NCI-H345 treated with DMSO at 0.1 percent for 48 hours (cell line): ENCODE measurements at regions not wholly inside any gene's neighbourhood (a gene's known extent, or its start where the extent isn't known, plus 50 kb on each side); places are given as distances from the start of the nearest gene placed in this dataset.
"Not testable (repeated sequence)": the region's sequence is repeated elsewhere in the genome, so short reads cannot be mapped to it uniquely, and the experiment has no call there.

Experiments used
- DNase-seq: peaks from one replicate; lab custom pipeline; 2025; ENCODE audit not compliant: unreplicated experiment; lab: John Stamatoyannopoulos, UW

DNA sequence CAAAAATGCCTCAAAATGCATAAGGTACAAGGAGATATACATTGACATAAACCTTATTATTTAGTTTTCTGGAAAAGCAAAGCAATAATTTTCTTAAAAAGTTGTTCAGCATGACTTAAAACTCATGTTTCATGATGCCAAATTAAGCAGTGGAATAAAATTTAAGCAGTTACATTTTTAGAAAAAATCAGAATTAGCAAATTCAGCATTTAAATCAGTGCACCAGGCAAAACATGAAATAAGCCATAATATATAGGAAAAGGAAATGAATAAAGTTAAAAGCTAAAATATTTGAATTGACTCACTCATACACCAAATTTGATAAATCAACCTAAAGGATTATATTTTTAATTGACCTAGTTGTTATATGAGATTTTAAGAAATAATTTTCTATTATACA, 795.1 kb upstream of the CDH6 start:
- DNase-seq = no peak

DNA sequence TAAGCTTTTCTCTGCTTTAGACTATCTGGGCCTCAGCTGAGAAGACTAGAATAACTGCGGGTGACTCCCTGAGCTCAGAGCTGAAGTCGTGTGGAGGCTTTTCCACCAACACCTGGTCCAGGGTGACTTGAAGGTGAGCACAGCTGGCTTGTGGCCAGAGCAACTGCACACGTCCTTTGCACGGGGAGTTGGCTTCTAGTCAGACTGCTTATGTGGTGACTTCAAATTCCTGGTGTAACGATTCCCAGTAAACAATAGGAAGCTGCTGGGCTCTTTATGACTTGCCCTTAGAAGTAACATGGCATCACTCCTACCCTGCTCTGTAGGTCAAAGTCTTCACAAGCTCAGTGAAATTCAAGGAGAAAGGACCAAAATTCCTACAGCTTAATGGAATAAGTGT, 800.6 kb upstream of the CDH6 start:
- DNase-seq = no peak

DNA sequence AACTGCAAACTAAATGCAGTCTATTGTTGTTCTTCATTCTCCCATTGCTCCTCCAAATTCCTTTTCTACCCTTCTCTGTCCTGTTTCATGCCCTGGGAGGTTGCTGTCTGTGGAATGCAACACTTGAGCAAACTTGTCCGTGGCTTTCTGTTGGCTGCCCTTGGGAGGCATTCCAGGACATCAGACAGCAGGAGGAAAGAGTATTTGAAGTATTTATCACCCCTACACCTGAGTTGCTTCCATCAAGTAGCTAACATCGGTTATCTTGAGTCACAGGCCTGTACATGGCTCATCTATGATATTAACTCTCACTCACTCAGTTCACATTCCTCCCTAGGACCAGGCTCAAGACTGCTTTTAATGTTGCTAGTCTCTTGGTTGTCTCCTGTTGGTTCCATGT, 803.4 kb upstream of the CDH6 start:
- no peak for DNase-seq

DNA sequence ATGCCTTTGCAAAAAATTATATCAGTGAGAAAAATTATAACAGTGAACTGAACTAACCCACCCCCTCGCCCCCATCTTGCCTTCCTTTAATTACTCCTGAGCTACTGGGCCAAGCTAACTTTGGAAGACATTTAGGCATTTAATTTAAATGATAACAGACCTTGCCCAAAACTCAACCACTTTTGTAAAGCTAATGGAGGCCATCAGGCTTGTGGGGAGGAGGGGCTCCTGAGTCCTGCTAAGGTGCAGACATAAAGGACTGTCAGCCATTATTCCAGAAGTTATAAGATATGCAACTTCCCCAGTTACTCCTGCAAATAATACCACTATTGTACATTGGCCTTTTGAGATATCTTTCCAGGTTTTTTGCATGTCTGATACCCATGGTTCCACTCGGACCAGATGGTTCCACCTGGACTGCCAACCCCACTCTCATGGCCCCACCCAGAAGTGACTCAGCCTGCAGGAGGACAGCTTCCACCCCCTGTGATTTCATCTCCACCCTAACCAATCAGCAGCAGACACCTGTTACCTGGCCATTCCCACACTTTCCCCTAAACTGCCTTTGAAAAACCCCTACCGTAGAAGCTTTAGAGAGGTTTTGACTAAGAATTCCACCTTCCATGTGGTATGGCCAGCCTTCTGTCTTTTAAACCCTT, 805.4 kb upstream of the CDH6 start:
- DNase-seq = no peak

DNA sequence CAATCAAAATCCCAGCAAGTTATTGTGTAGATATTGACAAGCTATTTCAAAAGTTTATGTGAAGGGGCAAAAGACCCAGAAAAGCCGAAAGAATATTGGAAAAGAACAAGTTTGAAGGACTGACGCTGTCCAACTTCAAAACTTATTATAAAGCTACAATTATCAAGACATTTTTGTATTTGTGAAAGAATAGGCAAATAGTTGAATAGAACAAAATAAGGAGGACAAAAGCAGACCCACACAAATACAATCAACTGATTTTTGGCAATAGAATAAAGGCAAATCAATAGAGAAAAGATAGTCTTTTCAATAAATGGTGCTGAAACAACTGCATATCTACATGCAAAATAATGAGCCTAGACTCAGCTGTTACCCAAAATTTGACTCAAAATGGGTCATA, 807.7 kb upstream of the CDH6 start:
- DNase-seq = no peak

DNA sequence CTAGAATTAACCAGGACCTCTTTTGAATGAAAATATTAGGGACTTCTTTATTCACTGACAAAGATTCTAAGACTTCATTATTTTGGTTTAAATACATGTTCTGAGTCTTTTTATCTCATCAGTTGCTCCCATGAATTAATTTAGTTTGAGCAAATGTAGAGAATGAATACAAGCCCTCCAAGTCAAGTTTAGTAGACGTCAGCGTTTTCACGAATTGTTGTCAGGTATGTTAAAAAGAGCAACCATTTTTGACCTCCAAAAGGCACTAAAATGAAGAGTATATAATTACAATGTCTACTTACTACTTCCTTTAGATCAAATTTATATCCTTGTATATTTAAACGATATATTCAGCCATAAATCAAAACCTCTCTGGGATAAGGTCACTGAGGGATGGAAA, 809.3 kb upstream of the CDH6 start:
- DNase-seq = no peak

DNA sequence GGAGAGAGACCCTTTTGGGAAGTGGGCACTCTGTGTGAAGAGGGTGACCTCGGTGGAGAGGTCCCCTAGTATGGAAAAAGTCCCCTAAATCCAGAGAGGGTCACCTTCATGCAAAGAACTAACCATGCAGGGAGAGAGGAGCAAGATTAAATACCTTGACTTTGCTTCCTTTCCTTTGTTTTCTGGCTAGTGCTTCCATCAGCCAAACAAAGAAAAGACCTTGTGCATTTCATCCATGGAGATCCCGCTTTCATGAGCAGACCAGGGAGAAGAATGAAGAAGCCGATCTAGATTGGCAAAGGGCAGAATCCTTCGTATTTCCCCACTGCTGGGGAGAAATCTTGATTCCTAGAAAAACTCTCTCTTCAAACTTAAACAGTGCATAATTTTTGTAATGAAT, 813.3 kb upstream of the CDH6 start:
- DNase-seq = no peak

DNA sequence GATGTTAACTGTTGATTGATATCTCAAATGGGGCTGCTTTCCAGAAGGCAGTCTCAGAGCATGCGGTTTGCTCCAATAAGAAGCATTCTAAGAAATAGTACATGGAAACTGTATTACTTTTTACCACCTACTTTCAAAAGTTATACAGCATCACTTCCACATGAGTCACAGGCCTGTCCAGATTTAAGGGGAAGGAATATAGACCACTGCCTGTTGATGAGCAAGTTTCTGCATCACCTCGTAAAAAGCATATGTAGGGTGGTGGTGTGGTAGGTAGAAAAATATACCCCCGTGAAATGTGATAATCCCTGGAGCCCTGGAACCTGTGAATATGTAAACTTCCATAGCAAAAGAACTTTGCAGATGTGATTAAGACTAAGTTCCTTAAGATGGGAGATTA, 816.6 kb upstream of the CDH6 start:
- DNase-seq = no peak

DNA sequence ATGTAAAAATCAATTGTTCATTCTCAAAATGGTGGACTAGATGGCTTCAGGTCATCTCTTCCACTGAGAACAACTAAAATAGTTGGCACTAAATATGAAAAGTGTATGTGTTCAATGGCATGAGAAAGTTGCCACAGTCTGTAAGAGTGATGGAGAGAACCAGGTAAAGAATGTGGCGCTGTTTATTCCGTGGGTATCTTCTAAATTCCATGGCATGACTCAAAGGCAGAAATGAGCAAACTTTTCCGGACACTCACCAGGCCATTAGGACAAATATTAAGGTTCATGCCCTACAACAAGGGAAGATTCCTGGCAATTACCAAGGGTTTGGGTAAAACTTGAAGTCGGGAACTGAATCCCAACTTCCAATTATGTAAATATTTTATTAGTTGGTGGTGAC, 825.4 kb upstream of the CDH6 start:
- DNase-seq = no peak

DNA sequence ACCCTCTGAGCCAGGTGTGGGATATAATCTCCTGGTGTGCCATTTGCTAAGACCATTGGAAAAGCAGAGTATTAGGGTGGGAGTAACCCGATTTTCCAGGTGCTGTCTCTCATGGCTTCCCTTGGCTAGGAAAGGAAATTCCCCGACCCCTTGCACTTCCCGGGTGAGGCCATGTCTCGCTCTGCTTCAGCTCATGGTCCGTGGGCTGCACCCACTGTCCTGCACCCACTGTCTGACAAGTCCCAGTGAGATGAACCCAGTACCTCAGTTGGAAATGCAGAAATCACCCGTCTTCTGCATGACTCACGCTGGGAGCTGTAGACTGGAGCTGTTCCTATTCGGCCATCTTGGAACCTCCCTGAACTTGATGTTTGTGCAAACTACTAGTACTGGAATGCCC, 828.5 kb upstream of the CDH6 start:
- not testable (repeated sequence) for DNase-seq

DNA sequence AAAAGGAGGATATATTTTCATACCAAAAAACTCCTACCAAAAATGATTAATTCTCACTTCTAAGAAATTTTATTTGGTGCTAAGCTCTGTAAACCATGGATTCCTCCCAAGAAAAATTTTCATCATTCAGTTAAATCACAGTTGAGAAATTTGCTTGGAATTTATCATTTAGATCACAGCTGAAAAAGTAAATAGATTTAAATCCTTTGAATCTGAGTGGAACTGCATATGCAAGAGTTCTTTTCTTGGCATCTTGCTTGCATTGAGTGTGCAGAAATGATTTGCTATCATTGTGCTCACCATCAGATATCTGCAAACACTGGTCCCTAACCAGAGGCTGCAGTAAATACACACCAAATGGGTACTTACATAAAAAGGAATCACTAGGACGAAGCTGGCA, 836.1 kb upstream of the CDH6 start:
- DNase-seq = no peak

DNA sequence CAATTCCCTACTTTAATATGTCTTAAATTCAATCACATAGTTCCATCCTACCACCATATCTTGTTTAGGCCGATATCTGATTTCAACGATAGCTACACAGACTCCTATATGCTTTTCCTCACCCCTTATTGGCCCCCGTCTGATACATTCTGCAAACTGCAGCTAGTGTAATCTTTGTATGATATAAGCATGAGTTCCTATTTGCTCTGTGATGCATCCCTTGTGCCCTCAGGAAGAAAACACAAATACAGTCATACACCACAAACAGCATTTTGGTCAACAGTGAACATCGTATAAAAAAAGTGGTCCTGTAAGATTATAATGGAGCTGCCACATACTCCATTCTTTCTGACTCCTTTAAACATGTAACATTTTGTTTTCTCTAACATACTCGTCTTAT, 837.8 kb upstream of the CDH6 start:
- DNase-seq = no peak

DNA sequence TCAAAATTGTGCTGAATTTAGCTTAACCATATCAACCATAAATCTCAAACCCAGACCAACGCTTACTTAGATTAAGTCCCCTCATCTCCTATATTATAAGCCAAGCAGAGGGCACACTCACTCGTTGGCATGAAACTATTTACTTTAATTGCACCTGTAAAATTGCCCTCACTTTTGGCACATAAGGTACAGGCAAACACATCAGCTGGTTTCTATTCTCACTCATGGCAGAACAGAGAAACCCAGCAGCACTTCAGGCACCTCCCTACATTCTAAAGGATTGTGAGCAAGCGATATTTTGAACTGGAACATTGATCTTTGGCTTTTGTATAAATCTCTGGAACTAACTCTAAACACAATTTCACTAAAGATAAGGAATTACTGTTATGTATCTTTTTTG, 845.6 kb upstream of the CDH6 start:
- no peak for DNase-seq

DNA sequence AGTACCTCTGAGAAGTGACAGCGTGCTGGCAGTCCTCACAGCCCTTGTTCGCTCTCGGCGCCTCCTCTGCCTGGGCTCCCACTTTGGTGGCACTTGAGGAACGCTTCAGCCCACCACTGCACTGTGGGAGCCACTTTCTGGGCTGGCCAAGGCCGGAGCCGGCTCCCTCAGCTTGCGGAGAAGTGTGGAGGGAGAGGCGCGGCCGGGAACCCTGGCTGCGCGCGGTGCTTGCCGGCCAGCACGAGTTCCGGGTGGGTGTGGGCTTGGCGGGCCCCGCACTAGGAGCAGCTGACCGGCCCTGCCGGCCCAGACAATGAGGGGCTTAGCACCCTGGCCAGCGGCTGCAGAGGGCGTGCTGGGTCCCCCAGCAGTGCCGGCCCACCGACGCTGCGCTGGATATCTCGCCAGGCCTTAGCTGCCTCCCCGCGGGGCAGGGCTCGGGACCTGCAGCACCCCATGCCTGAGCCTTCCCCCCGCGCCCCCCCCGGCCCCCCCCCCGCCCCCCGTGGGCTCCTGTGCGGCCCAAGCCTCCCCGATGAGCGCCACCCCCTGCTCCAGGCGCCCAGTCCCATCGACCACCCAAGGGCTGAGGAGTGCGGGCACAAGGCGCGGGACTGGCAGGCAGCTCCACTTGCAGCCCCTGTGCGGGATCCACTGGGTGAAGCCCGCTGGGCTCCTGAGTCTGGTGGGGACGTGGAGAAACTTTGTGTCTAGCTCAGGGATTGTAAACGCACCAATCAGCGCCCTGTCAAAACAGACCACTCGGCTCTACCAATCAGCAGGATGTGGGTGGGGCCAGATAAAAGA, 847.7 kb upstream of the CDH6 start:
- DNase-seq = not testable (repeated sequence)

DNA sequence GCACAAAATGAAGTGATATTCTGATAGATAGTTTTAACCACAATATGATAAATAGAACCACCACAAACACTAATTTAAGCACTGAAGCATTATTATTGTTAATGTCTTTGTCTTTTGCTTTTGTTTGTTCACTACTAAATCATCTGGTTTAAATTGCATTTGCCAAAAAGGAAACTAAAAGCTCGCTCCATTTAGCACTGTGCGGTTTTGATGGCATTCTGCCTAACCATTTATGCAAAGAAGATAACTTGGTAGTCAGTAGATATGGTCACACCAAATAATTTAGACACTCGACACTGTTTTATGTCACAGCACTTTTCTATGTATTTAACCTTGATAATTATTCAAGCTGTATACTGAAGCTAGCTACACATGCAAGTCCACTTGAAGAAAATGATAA, 849.8 kb upstream of the CDH6 start:
- no peak for DNase-seq

DNA sequence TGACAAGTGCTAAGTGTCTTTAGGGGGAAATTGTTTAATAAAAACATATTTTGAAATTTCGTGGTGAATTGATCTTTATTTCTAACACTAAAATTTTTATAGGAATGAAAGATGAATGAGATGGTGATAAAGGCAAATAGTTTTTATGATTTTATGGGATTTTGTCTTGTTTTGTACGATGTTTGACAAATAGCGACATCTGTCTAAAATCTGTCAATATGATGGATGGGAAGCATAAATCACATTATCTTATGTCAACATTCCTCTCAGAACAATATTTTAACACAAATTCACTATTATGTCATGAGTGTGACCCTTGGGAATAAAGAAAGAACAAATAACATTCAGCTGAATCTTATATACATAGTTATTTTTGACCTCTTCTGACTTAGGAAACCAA, 852.0 kb upstream of the CDH6 start:
- no peak for DNase-seq

DNA sequence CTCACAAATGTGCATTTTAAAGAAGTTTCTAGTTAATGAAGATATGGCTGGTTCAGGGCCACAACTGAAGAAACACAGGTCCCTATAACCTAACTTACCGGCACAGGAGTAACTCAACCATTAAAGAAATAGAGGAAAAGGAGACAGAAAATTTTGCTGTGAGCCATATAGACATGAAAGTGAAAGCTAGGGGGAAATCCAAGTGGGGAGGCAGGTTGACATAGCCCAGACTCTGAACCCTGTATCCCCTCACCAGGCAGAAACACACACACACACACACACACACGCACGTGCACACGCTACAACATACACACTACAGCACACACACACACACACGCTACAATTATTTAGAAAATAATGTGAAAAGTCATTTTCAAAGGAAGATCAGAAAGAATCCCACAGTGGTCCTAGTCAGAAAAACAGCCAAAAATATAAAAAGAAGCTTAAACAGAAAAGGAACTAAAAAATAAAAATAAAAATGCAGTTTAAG, 856.4 kb upstream of the CDH6 start:
- DNase-seq = no peak

DNA sequence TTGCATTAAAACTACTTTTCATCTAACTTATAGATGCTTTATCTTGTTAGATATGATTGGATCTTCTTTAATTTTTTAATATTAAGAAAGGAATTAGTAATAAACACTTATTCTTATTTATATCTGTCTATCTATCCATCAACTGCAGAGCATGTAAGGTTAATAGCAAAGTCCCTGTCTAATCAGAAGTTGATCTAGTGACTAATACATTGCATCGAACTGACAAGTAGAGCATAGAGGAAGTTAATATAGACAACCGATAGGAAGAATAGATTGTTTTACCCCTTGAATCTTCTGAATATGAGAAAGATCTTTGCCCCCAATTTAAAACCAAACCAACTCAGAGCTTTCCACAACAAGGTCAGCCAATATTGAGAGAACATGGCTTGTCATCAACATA, 862.0 kb upstream of the CDH6 start:
- DNase-seq = no peak

DNA sequence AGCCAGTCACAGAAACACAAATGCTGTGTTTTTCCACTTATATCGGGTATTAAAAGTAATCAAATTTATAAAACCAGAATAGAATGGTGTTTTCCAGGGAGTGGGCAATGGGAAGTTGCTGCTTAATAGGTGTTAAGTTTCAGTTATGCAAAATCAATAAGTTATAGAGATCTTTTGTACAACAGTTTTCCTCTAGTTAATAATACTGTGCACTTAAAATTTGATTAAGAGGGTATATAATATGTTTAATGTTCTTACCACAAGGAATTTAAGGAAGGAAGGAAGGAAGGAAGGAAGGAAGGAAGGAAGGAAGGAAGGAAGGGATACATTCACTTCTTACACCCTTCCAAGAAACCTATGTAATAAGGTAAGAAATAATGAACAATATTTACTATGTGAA, 867.7 kb upstream of the CDH6 start:
- no peak for DNase-seq

DNA sequence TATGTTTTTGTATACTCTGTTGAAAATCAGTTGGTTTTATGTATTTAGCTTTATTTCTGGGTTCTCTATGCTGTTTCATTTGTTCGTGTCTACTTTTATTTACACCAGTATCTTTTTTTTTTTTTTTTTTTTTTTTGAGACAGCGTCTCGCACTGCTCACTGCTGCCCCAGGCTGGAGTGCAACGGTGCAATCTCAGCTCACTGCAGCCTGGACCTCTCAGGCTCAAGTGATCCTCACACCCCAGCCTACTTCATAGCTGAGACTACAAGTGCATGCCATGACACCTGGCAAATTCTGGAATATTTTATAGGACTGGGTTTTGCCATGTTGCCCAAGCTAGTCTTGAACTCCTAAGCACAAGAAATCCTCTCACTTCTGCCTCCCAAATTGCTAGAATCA, 869.4 kb upstream of the CDH6 start:
- DNase-seq = no peak

DNA sequence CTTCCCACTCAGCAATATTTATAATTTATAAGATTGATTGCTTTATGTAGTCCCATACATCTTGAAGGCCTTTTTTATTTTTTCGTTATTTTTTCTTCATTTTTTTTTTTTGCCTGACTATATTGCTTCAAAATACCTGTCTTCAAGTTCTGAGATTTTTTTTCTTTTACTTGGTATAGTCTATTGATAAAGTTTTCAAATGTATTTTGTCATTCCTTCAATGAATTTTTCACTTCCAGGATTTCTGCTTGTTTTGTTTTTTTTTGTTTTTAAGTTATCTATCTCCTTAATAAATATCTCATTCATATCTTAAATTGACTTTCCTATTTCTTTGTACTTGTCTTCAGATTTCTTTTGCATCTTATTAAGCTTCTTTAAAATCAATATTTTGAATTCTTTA, 905.6 kb upstream of the CDH6 start:
- DNase-seq = no peak

DNA sequence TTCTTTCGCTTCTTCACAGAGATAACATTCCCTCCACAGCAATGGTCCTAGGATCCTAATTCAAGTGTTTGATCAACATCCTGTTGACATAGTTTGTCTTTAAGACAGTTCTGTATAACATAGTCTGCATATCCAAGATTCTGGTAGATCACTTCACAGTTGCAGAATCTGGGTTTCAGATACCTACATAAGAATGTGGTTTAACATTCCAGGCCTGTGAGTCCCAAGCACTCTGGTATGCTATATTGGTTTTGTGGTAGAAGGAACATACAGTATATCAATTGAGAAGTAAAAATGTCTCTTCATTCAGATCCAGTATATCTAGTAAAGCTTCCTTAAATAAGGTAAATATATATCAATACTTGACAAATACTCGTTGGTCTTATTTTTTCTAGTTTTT, 914.2 kb upstream of the CDH6 start:
- no peak for DNase-seq

DNA sequence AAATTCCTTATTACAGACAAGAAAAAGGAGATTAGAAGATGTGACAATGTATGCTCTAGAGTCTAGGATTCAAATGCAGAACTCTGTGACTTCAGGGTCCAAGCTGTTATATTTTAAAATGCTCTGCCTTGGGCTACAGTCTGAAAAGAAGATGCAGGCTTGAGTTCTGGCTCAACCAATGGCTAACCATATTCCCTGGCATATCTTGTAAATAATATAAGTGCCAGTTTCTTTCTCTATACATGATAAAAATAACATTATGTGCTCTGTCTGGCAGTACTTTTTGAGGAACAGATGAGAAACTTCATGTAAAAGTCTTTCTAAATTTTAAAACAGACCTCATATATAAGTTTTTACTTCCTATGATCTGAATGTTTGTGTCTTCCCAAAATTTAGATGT, 926.5 kb upstream of the CDH6 start:
- no peak for DNase-seq
